IMR-90 (cell line): ENCODE measurements at regions not wholly inside any gene's neighbourhood (a gene's known extent, or its start where the extent isn't known, plus 50 kb on each side); places are given as distances from the start of the nearest gene placed in this dataset.

Experiments used
- ATAC-seq: fragments of 200-7000 bp; cut with Tn5 transposase; 2 replicates; pipeline ENCODE4 v1.9.1; 2020; ENCODE audit warnings: low read depth, mild to moderate bottlenecking, moderate library complexity
- BruUV-seq: library from RNA; stranded (reverse); fragments of 400-500 nt; replicated peaks from 2 replicates; lab custom pipeline; 2021; lab: Mats Ljungman, UMichigan
- CTCF ChIA-PET: fragments of 300-600 bp; formaldehyde crosslinking; extraction: SDS; loops from one replicate; lab custom pipeline; 2021; ENCODE audit warnings: antibody characterized with exemption; lab: Yijun Ruan, JAX
- POLR2A ChIA-PET: fragments of 300-600 bp; sonication (Branson Sonifier 250); formaldehyde crosslinking; loops from one replicate; lab custom pipeline; 2022; ENCODE audit warnings: antibody characterized with exemption; ENCODE audit not compliant: unreplicated experiment; lab: Charles Lee
- DNase-seq: peaks from one replicate; pipeline ENCODE4 v3.0.0; 2013
- H2AFZ ChIP-seq: replicated peaks from 2 replicates; pipeline ENCODE3; 2013; ENCODE audit warnings: low read length, mild to moderate bottlenecking; ENCODE audit not compliant: poor library complexity
- H2AK5ac ChIP-seq: 2 replicates; pipeline ENCODE4 v1.6.1; 2013; ENCODE audit warnings: low read depth, low read length, inconsistent platforms
- H2AK9ac ChIP-seq: replicated peaks from 2 replicates; pipeline ENCODE3; 2013; ENCODE audit warnings: mild to moderate bottlenecking, low read depth, low read length, moderate library complexity; ENCODE audit not compliant: poor library complexity
- H2BK120ac ChIP-seq: 2 replicates; pipeline ENCODE4 v1.6.1; 2013; ENCODE audit warnings: low read depth, low read length, inconsistent platforms
- H2BK15ac ChIP-seq: 3 replicates; pipeline ENCODE4 v1.6.1; 2013; ENCODE audit warnings: low read depth, low read length, inconsistent platforms
- H2BK20ac ChIP-seq: 2 replicates; pipeline ENCODE4 v1.6.1; 2013; ENCODE audit warnings: low read depth, mild to moderate bottlenecking, inconsistent platforms, low read length, moderate library complexity
- H2BK5ac ChIP-seq: 2 replicates; pipeline ENCODE4 v1.6.1; 2013; ENCODE audit warnings: mild to moderate bottlenecking, low read depth, low read length, inconsistent platforms; ENCODE audit not compliant: poor library complexity, severe bottlenecking
- H3K14ac ChIP-seq: replicated peaks from 2 replicates; pipeline ENCODE4 v1.6.1; 2013; ENCODE audit warnings: low read depth, low read length, inconsistent platforms
- H3K18ac ChIP-seq: 2 replicates; pipeline ENCODE4 v1.6.1; 2013; ENCODE audit warnings: low read depth, low read length, control low read depth
- H3K23ac ChIP-seq: 2 replicates; pipeline ENCODE4 v1.6.1; 2013; ENCODE audit warnings: low read depth, low read length, inconsistent platforms
- H3K27ac ChIP-seq: 2 replicates; pipeline ENCODE4 v1.5.1; 2013; ENCODE audit warnings: mild to moderate bottlenecking, control low read depth, low read length; ENCODE audit not compliant: insufficient read depth
- H3K27me3 ChIP-seq: 2 replicates; pipeline ENCODE4 v1.6.1; 2013; ENCODE audit warnings: low read length; ENCODE audit not compliant: control insufficient read depth, insufficient read depth
- H3K36me3 ChIP-seq: 2 replicates; pipeline ENCODE4 v1.6.1; 2013; ENCODE audit warnings: low read length, mixed read lengths; ENCODE audit not compliant: control insufficient read depth, insufficient read depth
- H3K4ac ChIP-seq: 2 replicates; pipeline ENCODE4 v1.6.1; 2013; ENCODE audit warnings: low read depth, low read length, inconsistent platforms
- H3K4me1 ChIP-seq: 2 replicates; pipeline ENCODE4 v1.6.1; 2013; ENCODE audit warnings: low read length, mixed read lengths; ENCODE audit not compliant: control insufficient read depth, insufficient read depth
- H3K4me2 ChIP-seq: 2 replicates; pipeline ENCODE4 v1.6.1; 2013; ENCODE audit warnings: low read depth, mild to moderate bottlenecking, control low read depth, low read length, moderate library complexity
- H3K4me3 ChIP-seq: 2 replicates; pipeline ENCODE4 v1.5.1; 2013; ENCODE audit warnings: low read depth, mild to moderate bottlenecking, control low read depth, low read length, moderate library complexity; ENCODE audit not compliant: insufficient read depth
- H3K56ac ChIP-seq: 2 replicates; pipeline ENCODE4 v1.6.1; 2013; ENCODE audit warnings: low read length, inconsistent platforms; ENCODE audit not compliant: insufficient read depth; ENCODE audit errors: extremely low read depth
- H3K79me1 ChIP-seq, 2 experiments: 2 replicates each; pipeline ENCODE4 v1.6.1; 2013; ENCODE audit warnings: low read length in 2 of 2, inconsistent platforms in 1 of 2, low read depth in 1 of 2
- H3K9ac ChIP-seq: 2 replicates; pipeline ENCODE4 v1.6.1; 2013; ENCODE audit warnings: low read depth, low read length, control low read depth
- H3K9me1 ChIP-seq: 2 replicates; pipeline ENCODE4 v1.6.1; 2013; ENCODE audit warnings: low read length, inconsistent platforms; ENCODE audit not compliant: insufficient read depth
- H3K9me3 ChIP-seq: 2 replicates; pipeline ENCODE4 v1.6.1; 2013; ENCODE audit warnings: low read length; ENCODE audit not compliant: control insufficient read depth, insufficient read depth
- H4K20me1 ChIP-seq: 2 replicates; pipeline ENCODE4 v1.6.1; 2013; ENCODE audit warnings: low read length, inconsistent platforms; ENCODE audit not compliant: insufficient read depth
- H4K5ac ChIP-seq: 2 replicates; pipeline ENCODE4 v1.6.1; 2013; ENCODE audit warnings: mild to moderate bottlenecking, low read depth, low read length, control low read depth
- H4K8ac ChIP-seq, 2 experiments: 2 replicates each; pipeline ENCODE4 v1.6.1; 2013; ENCODE audit warnings: low read depth in 2 of 2, low read length in 2 of 2, control low read depth in 1 of 2, inconsistent platforms in 1 of 2
- H4K91ac ChIP-seq: 2 replicates; pipeline ENCODE4 v1.6.1; 2013; ENCODE audit warnings: low read depth, low read length, inconsistent platforms; ENCODE audit not compliant: insufficient read depth
- BHLHE40 ChIP-seq: fragments of 150-350 bp; IDR thresholded peaks from 2 replicates; pipeline ENCODE4 v1.6.1; 2016; ENCODE audit warnings: mild to moderate bottlenecking, low read depth, low read length
- MAFK ChIP-seq: IDR thresholded peaks from 2 replicates; pipeline ENCODE4 v1.6.1; 2012; ENCODE audit warnings: low read depth, low read length, improper control_type of control experiment
- WGBS, 2 experiments: methylation state at CpG; one replicate each; pipeline versions ENCODE4 v1.1.5 to v1.1.7; 2013; ENCODE audit warnings: missing lambda C conversion rate in 2 of 2; ENCODE audit not compliant: insufficient read length in 1 of 2; ENCODE audit errors: extremely low coverage in 2 of 2; 5-methylcytosine and 5-hydroxymethylcytosine counted together
- dilution Hi-C: fragments of 300-500 bp; cut with HindIII; formaldehyde crosslinking; loops from one replicate; pipeline ENCODE4 v1.14.3; 2018; ENCODE audit warnings: low sequenced_read_pairs; ENCODE audit not compliant: unreplicated experiment
- in situ Hi-C: fragments of 300-500 bp; cut with MboI; formaldehyde crosslinking; loops from 3 replicates; pipeline ENCODE4 v1.14.3; 2019; ENCODE audit warnings: low sequenced_read_pairs, inconsistent platforms, mixed read lengths
- intact Hi-C: fragments of 100-400 bp; cut with micrococcal nuclease; formaldehyde crosslinking; loops from 2 replicates; pipeline ENCODE4 v1.10.0; 2022

- no peaks in the 10 kb centered on the region for H3K9me1 ChIP-seq
- no peaks in the 10 kb centered on the region for H3K36me3 ChIP-seq
- no peak overlapping the region for H2BK15ac ChIP-seq
- H3K4me3 ChIP-seq: no peak overlapping the region
- ATAC-seq (no peak), DNase-seq (no peak)
- H3K27ac ChIP-seq: no peak overlapping the region
- BruUV-seq: no TSS peak
- H4K5ac ChIP-seq: no peak overlapping the region
- CTCF ChIA-PET: no interaction called here
- no peaks in the 10 kb centered on the region for H3K4me1 ChIP-seq
- H2BK120ac ChIP-seq: no peak overlapping the region
- no peak overlapping the region for H2AK5ac ChIP-seq
- H3K14ac ChIP-seq: no peak overlapping the region
- no peak overlapping the region for H2BK20ac ChIP-seq
- H2BK5ac ChIP-seq: no peak overlapping the region
- H3K4ac ChIP-seq: no peak overlapping the region
- no peak overlapping the region for H3K4me2 ChIP-seq
- H3K9me3 ChIP-seq: peaks cover 9% of the 10 kb centered on the region
- no peak overlapping the region for H3K23ac ChIP-seq
- no peaks in the 10 kb centered on the region for H4K20me1 ChIP-seq
- H3K27me3 ChIP-seq: no peaks in the 10 kb centered on the region
- WGBS, 2 experiments: no CpG with 5 or more reads among the region's 2 CpGs
- no peak overlapping the region for H3K56ac ChIP-seq
- H4K91ac ChIP-seq: no peak overlapping the region
- no peak overlapping the region for H4K8ac ChIP-seq
- no peak overlapping the region for H3K18ac ChIP-seq
- dilution Hi-C loops: no loop called here
- in situ Hi-C loops: no loop called here
- H3K9ac ChIP-seq: no peak overlapping the region
- H3K79me1 ChIP-seq: no peaks in the 10 kb centered on the region
- no peak for TF ChIP-seq BHLHE40
- TF ChIP-seq MAFK: no peak
- intact Hi-C loops: no loop called here
- POLR2A ChIA-PET: no interaction called here
- H2AFZ ChIP-seq: no peak overlapping the region
- no peak overlapping the region for H2AK9ac ChIP-seq
Observed at GRCh38 chr15:53108319-53108718, 318.2 kb upstream of the ONECUT1 start.
